ENCODE measurements at regions not wholly inside any gene's neighbourhood (a gene's known extent, or its start where the extent isn't known, plus 50 kb on each side); places are given as distances from the start of the nearest gene placed in this dataset.

GRCh38 chr10:105793071-105793470 is 1152.0 kb downstream of the SORCS3 start:
- DNase-seq (ENCODE audit: low spot score), result peak; percentile 50

GRCh38 chr10:105785721-105786120 is 1144.6 kb downstream of the SORCS3 start:
- no peak for DNase-seq (ENCODE audit: low spot score)

- DNase-seq (ENCODE audit: low spot score), result no peak
These were observed 1142.9 kb downstream of the SORCS3 start for GRCh38 chr10:105783936-105784483.

GRCh38 chr10:105774881-105775280 is 1133.8 kb downstream of the SORCS3 start:
- DNase-seq (ENCODE audit: low spot score), result no peak

GRCh38 chr10:105774351-105774750 is 1133.3 kb downstream of the SORCS3 start:
- DNase-seq (ENCODE audit: low spot score), result no peak

- no peak for DNase-seq (ENCODE audit: low spot score)
These were observed 1129.6 kb downstream of the SORCS3 start for GRCh38 chr10:105770524-105771212.

- peak; percentile 9 for DNase-seq (ENCODE audit: low spot score)
These were observed 1128.4 kb downstream of the SORCS3 start for GRCh38 chr10:105769248-105770184.

- no peak for DNase-seq (ENCODE audit: low spot score)
These were observed 1122.5 kb downstream of the SORCS3 start for GRCh38 chr10:105763611-105764010.

GRCh38 chr10:105761576-105762260 is 1120.6 kb downstream of the SORCS3 start:
- DNase-seq (ENCODE audit: low spot score), result no peak

- no peak for DNase-seq (ENCODE audit: low spot score)
These were observed 1118.6 kb downstream of the SORCS3 start for GRCh38 chr10:105759669-105760068.

GRCh38 chr10:105758209-105758998 is 1117.3 kb downstream of the SORCS3 start:
- no peak for DNase-seq (ENCODE audit: low spot score)

- no peak for DNase-seq (ENCODE audit: low spot score)
These were observed 1116.2 kb downstream of the SORCS3 start for GRCh38 chr10:105757302-105757701.

- no peak for DNase-seq (ENCODE audit: low spot score)
These were observed 1115.3 kb downstream of the SORCS3 start for GRCh38 chr10:105756386-105756785.

- DNase-seq (ENCODE audit: low spot score), result no peak
These were observed 1110.6 kb downstream of the SORCS3 start for GRCh38 chr10:105751688-105752087.

GRCh38 chr10:105745596-105746148 is 1104.6 kb downstream of the SORCS3 start:
- no peak for DNase-seq (ENCODE audit: low spot score)

- DNase-seq (ENCODE audit: low spot score), result no peak
These were observed 1102.4 kb downstream of the SORCS3 start for GRCh38 chr10:105743343-105744056.

GRCh38 chr10:105742923-105743322 is 1101.8 kb downstream of the SORCS3 start:
- no peak for DNase-seq (ENCODE audit: low spot score)

GRCh38 chr10:105742184-105742583 is 1101.1 kb downstream of the SORCS3 start:
- peak; percentile 83 for DNase-seq (ENCODE audit: low spot score)

- DNase-seq (ENCODE audit: low spot score), result no peak
These were observed 1093.4 kb downstream of the SORCS3 start for GRCh38 chr10:105734479-105734878.

GRCh38 chr10:105733924-105734323 is 1092.8 kb downstream of the SORCS3 start:
- DNase-seq (ENCODE audit: low spot score), result no peak
